ENCODE measurements at regions not wholly inside any gene's neighbourhood (a gene's known extent, or its start where the extent isn't known, plus 50 kb on each side); places are given as distances from the start of the nearest gene placed in this dataset.

GRCh38 chr15:53213336-53213735 is 423.2 kb upstream of the ONECUT1 start:
- no peak for DNase-seq (ENCODE audit: low read depth, low spot score)
- Histone ChIP-seq H3K27me3 (ENCODE audit: control insufficient read depth, insufficient read depth, low read length) (no peaks in the 10 kb centered on the region), H3K27ac (ENCODE audit: low read depth, low read length) (no peak overlapping the region), H3K4me3 (ENCODE audit: low read depth, low read length) (no peak overlapping the region), H3K9me3 (ENCODE audit: control insufficient read depth, insufficient read depth, low read length) (no peaks in the 10 kb centered on the region; the same call in 1 of the 2 replicates)
- POLR2A ChIA-PET = no interaction called here
- TF ChIP-seq CTCF (IDR thresholded peaks at IDR 0.05; ENCODE audit: low read depth, low read length) = no peak
- CTCF ChIA-PET = no interaction called here

- Histone ChIP-seq H3K27me3 (ENCODE audit: control insufficient read depth, insufficient read depth, low read length) (no peaks in the 10 kb centered on the region), H3K9me3 (ENCODE audit: control insufficient read depth, insufficient read depth, low read length) (no peaks in the 10 kb centered on the region; the same call in 1 of the 2 replicates), H3K4me3 (ENCODE audit: low read depth, low read length) (no peak overlapping the region), H3K27ac (ENCODE audit: low read depth, low read length) (no peak overlapping the region)
- no peak for DNase-seq (ENCODE audit: low read depth, low spot score)
- POLR2A ChIA-PET = no interaction called here
- CTCF ChIA-PET = no interaction called here
- TF ChIP-seq CTCF (IDR thresholded peaks at IDR 0.05; ENCODE audit: low read depth, low read length) = no peak
Measured at GRCh38 chr15:53212785-53213184, 422.6 kb upstream of the ONECUT1 start.

- no peaks in the 10 kb centered on the region for H3K27me3 ChIP-seq (ENCODE audit: control insufficient read depth, insufficient read depth, low read length)
- no peak overlapping the region for H3K27ac ChIP-seq (ENCODE audit: low read depth, low read length)
- TF ChIP-seq CTCF (IDR thresholded peaks at IDR 0.05; ENCODE audit: low read depth, low read length) = no peak
- DNase-seq (ENCODE audit: low read depth, low spot score) = no peak
- ChIA-PET POLR2A (no interaction called here), CTCF (interaction anchor here (0.9 kb wide), 1 partner anchor 9 kb away, joined by 3 read pairs; no protein-coding TSS in a partner anchor)
- H3K9me3 ChIP-seq (ENCODE audit: control insufficient read depth, insufficient read depth, low read length) = no peaks in the 10 kb centered on the region; the same call in 1 of the 2 replicates
- no peak overlapping the region for H3K4me3 ChIP-seq (ENCODE audit: low read depth, low read length)
Measured at GRCh38 chr15:53210653-53211052, 420.5 kb upstream of the ONECUT1 start.

DNA sequence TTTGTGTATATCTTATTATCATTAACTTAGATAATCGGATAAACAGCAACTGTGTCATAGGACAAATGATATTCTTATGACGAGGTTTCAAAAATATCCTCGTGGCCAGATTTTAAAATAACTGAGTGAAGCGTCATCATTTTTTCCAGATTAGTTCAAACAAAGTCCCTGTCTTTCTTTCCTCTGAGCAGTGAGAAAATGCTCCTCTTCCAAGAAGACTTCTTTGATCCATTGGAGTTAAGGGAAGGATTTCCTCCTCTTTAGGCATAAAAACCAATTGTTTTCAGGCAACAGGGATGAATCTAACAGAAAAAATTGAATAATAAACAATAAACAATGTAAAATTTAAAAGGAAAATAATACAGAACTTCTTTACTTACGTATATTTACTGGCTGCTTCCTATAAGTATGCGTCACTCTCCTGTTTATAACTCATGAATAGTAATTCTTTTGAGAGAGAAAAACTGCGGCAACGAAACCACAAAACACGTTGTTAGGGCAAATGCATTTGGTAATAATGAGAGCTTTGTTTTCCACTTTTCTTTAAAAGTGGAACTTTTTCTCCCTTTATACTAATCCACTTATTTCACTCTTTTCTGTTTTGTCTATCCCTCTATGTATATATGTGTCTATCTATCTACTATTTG is 419.4 kb upstream of the ONECUT1 start:
- CTCF ChIA-PET = interaction anchor here (0.9 kb wide), 1 partner anchor 8 kb away, joined by 3 read pairs; no protein-coding TSS in a partner anchor
- no peak overlapping the region for H3K4me3 ChIP-seq (ENCODE audit: low read depth, low read length)
- POLR2A ChIA-PET = no interaction called here
- TF ChIP-seq CTCF (IDR thresholded peaks at IDR 0.05; ENCODE audit: low read depth, low read length) = no peak
- H3K27ac ChIP-seq (ENCODE audit: low read depth, low read length) = no peak overlapping the region
- no peaks in the 10 kb centered on the region for H3K27me3 ChIP-seq (ENCODE audit: control insufficient read depth, insufficient read depth, low read length)
- no peak for DNase-seq (ENCODE audit: low read depth, low spot score)
- H3K9me3 ChIP-seq (ENCODE audit: control insufficient read depth, insufficient read depth, low read length) = no peaks in the 10 kb centered on the region; the same call in 1 of the 2 replicates

DNA sequence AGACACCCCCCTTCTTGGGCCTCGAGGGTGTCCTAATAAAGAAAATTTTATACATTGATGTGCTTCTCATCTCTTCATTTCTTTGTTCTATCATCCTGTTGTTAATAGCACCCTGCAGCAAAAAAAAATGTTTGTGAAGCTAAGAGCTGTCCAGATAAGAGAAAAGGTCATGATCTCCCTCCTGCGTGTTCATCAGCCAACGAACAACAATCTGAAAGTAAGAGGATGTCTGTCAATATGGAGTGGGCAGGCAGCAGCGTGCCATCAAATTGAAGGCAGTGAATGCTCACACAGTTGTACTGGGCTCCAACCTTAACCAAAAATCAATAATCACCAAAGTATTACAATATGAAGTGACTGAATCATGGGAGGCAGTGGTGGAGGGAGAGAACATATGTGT is 418.6 kb upstream of the ONECUT1 start:
- DNase-seq (ENCODE audit: low read depth, low spot score) = no peak
- Histone ChIP-seq H3K4me3 (ENCODE audit: low read depth, low read length) (no peak overlapping the region), H3K9me3 (ENCODE audit: control insufficient read depth, insufficient read depth, low read length) (no peaks in the 10 kb centered on the region; the same call in 1 of the 2 replicates), H3K27me3 (ENCODE audit: control insufficient read depth, insufficient read depth, low read length) (no peaks in the 10 kb centered on the region), H3K27ac (ENCODE audit: low read depth, low read length) (no peak overlapping the region)
- TF ChIP-seq CTCF (IDR thresholded peaks at IDR 0.05; ENCODE audit: low read depth, low read length) = no peak
- ChIA-PET CTCF (no interaction called here), POLR2A (no interaction called here)
